B cell (primary cell): ENCODE measurements at regions not wholly inside any gene's neighbourhood (a gene's known extent, or its start where the extent isn't known, plus 50 kb on each side); places are given as distances from the start of the nearest gene placed in this dataset.

Experiments used
- ATAC-seq: fragments of 200-7000 bp; cut with Tn5 transposase; one replicate; pipeline ENCODE4 v1.10.0; 2021; ENCODE audit warnings: low read depth, mild to moderate bottlenecking, moderate number of reproducible peaks, moderate library complexity
- CTCF ChIA-PET: fragments of 350-600 bp; sonication (Branson Sonifier 250); formaldehyde crosslinking; loops from one replicate; lab custom pipeline; 2021; ENCODE audit warnings: antibody characterized with exemption, inconsistent platforms; lab: Charles Lee
- POLR2A ChIA-PET: fragments of 350-600 bp; sonication (Branson Sonifier 250); formaldehyde crosslinking; loops from one replicate; lab custom pipeline; 2021; ENCODE audit warnings: antibody characterized with exemption; lab: Charles Lee
- DNase-seq: peaks from one replicate; pipeline ENCODE4 v3.0.0; 2013
- H2AFZ ChIP-seq: 2 replicates; pipeline ENCODE4 v1.6.1; 2012; ENCODE audit warnings: mild to moderate bottlenecking, low read depth, low read length; ENCODE audit not compliant: insufficient read depth, poor library complexity, severe bottlenecking
- H3K27ac ChIP-seq, 2 donors: 1 replicate in 1 of 2; 2 replicates in 1 of 2; pipeline ENCODE4 v1.5.1; 2012 to 2013; ENCODE audit warnings: low read length in 2 of 2, mild to moderate bottlenecking in 2 of 2, moderate library complexity in 1 of 2
- H3K27me3 ChIP-seq, 4 experiments: fragments of 200-600 bp in 1 of 4; sonication (generic) in 1 of 4; replicated peaks in 1 of 4; 1 replicate in 2 of 4; 2 replicates in 2 of 4; pipeline versions ENCODE4 v1.6.1 to v1.7.0; 2013 to 2016; ENCODE audit warnings: low read length in 3 of 4, mild to moderate bottlenecking in 2 of 4, mixed read lengths in 1 of 4, moderate library complexity in 1 of 4; ENCODE audit not compliant: insufficient read depth in 4 of 4, control insufficient read depth in 3 of 4; ENCODE audit errors: control extremely low read depth in 1 of 4
- H3K36me3 ChIP-seq, 2 experiments: replicated peaks in 1 of 2; 1 replicate in 1 of 2; 2 replicates in 1 of 2; pipeline versions ENCODE4 v1.6.1 to v1.7.1; 2013; ENCODE audit warnings: low read length in 1 of 2; ENCODE audit not compliant: insufficient read depth in 2 of 2, control insufficient read depth in 1 of 2; ENCODE audit errors: control extremely low read depth in 1 of 2, extremely low read depth in 1 of 2
- H3K4me1 ChIP-seq, 2 donors: fragments of 200-600 bp in 1 of 2; sonication (generic) in 1 of 2; 1 replicate in 1 of 2; 2 replicates in 1 of 2; pipeline versions ENCODE4 v1.5.1 to v1.6.1; 2013 to 2017; ENCODE audit warnings: low read length in 2 of 2; ENCODE audit not compliant: control insufficient read depth in 2 of 2, insufficient read depth in 2 of 2
- H3K4me2 ChIP-seq: replicated peaks from 2 replicates; pipeline ENCODE3; 2012; ENCODE audit warnings: mild to moderate bottlenecking, low read depth, low read length; ENCODE audit not compliant: poor library complexity, severe bottlenecking
- H3K4me3 ChIP-seq, 5 experiments: fragments of 200-600 bp in 1 of 5; sonication (generic) in 1 of 5; 1 replicate in 3 of 5; 2 replicates in 2 of 5; pipeline versions ENCODE4 v1.5.1 to v1.7.0; 2011 to 2016; ENCODE audit warnings: low read length in 4 of 5, mild to moderate bottlenecking in 4 of 5, low read depth in 2 of 5, control low read depth in 1 of 5, moderate library complexity in 1 of 5; ENCODE audit not compliant: insufficient read depth in 1 of 5; ENCODE audit errors: control extremely low read depth in 1 of 5, extremely low read depth in 1 of 5
- H3K79me2 ChIP-seq: fragments of 200-600 bp; sonication (generic); one replicate; pipeline ENCODE4 v1.6.0; 2016; ENCODE audit warnings: low read length; ENCODE audit not compliant: control insufficient read depth, insufficient read depth
- H3K9ac ChIP-seq: fragments of 200-600 bp; sonication (generic); 2 replicates; pipeline ENCODE4 v1.6.1; 2017; ENCODE audit warnings: mild to moderate bottlenecking, low read length, moderate library complexity
- H3K9me3 ChIP-seq, 3 donors: one replicate each; pipeline versions ENCODE4 v1.6.1 to v1.7.1; 2013; ENCODE audit warnings: low read length in 2 of 3; ENCODE audit not compliant: control insufficient read depth in 2 of 3, insufficient read depth in 1 of 3; ENCODE audit errors: control extremely low read depth in 1 of 3
- H4K20me1 ChIP-seq: 2 replicates; pipeline ENCODE4 v1.6.0; 2012; ENCODE audit warnings: mild to moderate bottlenecking, low read length; ENCODE audit not compliant: insufficient read depth, control insufficient read depth, poor library complexity, severe bottlenecking
- H3K27ac Mint-ChIP-seq: one replicate; pipeline ENCODE4 v1.8.0; 2021; ENCODE audit warnings: mixed read lengths
- H3K27me3 Mint-ChIP-seq: one replicate; pipeline ENCODE4 v1.8.0; 2021; ENCODE audit warnings: mixed read lengths
- H3K4me1 Mint-ChIP-seq: one replicate; pipeline ENCODE4 v1.8.0; 2021; ENCODE audit warnings: mixed read lengths
- H3K4me3 Mint-ChIP-seq: one replicate; pipeline ENCODE4 v1.8.0; 2021; ENCODE audit warnings: mixed read lengths
- H3K9me3 Mint-ChIP-seq: one replicate; pipeline ENCODE4 v1.8.0; 2022; ENCODE audit warnings: mixed read lengths; ENCODE audit not compliant: insufficient read depth
- EZH2 ChIP-seq: IDR thresholded peaks from 2 replicates; pipeline ENCODE4 v1.6.1; 2012; ENCODE audit warnings: borderline replicate concordance, low read depth, mild to moderate bottlenecking, moderate library complexity, low read length; ENCODE audit not compliant: insufficient read depth, poor library complexity, severe bottlenecking
- WGBS: methylation state at CpG from one replicate; pipeline ENCODE4 v1.1.5; 2013; ENCODE audit warnings: missing lambda C conversion rate; ENCODE audit not compliant: insufficient coverage; 5-methylcytosine and 5-hydroxymethylcytosine counted together
- intact Hi-C: fragments of 100-400 bp; cut with micrococcal nuclease; formaldehyde crosslinking; loops from one replicate; pipeline ENCODE4 v1.10.0; 2022
- TF ChIP-seq, protein P1 (sequence below): fragments of 200-600 bp; IDR thresholded peaks from one replicate; pipeline ENCODE4 v1.8.0; 2022; ENCODE audit warnings: antibody characterized with exemption, mild to moderate bottlenecking

DNA sequence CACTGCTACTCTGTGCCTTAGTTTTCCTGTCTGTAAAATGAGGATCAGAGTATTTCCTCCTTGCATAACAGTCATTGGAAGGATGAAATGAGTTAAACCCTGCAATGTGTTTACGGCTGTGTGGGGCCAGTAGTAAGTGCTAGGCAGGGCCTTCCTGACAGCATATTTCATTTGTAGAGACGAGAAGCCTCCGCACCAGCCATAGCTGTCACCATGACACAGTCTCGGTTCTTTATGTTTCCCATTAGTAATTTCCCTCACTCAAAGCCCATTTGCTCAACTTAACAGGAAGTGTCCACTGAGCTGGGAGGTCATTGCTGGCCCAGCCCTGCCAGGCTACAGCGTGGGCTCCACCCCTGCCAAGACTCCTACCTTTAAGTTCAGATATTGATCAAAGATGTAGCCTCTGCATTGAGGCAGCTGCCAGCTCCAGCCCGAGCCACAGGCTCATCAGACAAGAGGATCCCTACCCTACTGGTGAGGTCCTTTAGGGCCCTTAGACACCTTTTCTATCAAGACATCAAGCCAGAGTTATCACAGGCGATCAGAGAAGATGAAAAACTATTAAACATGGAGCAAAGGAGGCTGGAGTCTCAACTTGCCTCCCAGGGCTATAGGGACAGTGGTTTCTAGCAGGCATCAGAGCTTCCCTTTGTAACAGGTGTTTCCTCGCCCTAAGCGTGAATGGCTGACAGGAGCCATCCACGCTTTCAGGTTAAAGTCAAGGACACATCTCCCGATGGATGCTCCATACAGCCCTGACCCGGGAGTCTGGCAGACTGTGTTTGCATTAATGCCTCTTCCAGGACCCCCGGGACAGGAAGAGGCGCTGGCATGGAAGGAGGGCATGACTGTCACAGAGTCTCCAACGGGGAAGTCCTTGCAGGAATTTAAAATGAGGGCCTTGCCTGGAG, 251.7 kb downstream of the NDUFA10 start:
- H3K79me2 ChIP-seq: no peaks in the 10 kb centered on the region
- no peak overlapping the region for H3K27ac ChIP-seq
- Mint-ChIP-seq H3K4me1 (peaks cover 2% of the 10 kb centered on the region), H3K27me3 (peaks cover 24% of the 10 kb centered on the region), H3K27ac (no peak overlapping the region), H3K4me3 (no peak overlapping the region), H3K9me3 (no peaks in the 10 kb centered on the region)
- intact Hi-C loops: no loop called here
- H3K36me3 ChIP-seq: no peaks in the 10 kb centered on the region
- no peak for DNase-seq
- H3K9ac ChIP-seq: no peak overlapping the region
- H3K4me1 ChIP-seq: no peaks in the 10 kb centered on the region
- no peak overlapping the region for H3K4me2 ChIP-seq
- H2AFZ ChIP-seq: no peak overlapping the region
- ChIA-PET CTCF (no interaction called here), POLR2A (no interaction called here)
- H4K20me1 ChIP-seq: no peaks in the 10 kb centered on the region
- peaks cover 0 to 20% (median 7%) of the 10 kb centered on the region in 3 donors for H3K9me3 ChIP-seq
- no peak overlapping the region for H3K4me3 ChIP-seq
- WGBS: 66% methylated on average over 13 of the region's 15 CpGs
- TF ChIP-seq, protein P1, sequence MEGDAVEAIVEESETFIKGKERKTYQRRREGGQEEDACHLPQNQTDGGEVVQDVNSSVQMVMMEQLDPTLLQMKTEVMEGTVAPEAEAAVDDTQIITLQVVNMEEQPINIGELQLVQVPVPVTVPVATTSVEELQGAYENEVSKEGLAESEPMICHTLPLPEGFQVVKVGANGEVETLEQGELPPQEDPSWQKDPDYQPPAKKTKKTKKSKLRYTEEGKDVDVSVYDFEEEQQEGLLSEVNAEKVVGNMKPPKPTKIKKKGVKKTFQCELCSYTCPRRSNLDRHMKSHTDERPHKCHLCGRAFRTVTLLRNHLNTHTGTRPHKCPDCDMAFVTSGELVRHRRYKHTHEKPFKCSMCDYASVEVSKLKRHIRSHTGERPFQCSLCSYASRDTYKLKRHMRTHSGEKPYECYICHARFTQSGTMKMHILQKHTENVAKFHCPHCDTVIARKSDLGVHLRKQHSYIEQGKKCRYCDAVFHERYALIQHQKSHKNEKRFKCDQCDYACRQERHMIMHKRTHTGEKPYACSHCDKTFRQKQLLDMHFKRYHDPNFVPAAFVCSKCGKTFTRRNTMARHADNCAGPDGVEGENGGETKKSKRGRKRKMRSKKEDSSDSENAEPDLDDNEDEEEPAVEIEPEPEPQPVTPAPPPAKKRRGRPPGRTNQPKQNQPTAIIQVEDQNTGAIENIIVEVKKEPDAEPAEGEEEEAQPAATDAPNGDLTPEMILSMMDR: no peak
- TF ChIP-seq EZH2: no peak
- ATAC-seq: no peak
- H3K27me3 ChIP-seq: peaks cover 0 to 6% (median 1%) of the 10 kb centered on the region in 4 experiments

DNA sequence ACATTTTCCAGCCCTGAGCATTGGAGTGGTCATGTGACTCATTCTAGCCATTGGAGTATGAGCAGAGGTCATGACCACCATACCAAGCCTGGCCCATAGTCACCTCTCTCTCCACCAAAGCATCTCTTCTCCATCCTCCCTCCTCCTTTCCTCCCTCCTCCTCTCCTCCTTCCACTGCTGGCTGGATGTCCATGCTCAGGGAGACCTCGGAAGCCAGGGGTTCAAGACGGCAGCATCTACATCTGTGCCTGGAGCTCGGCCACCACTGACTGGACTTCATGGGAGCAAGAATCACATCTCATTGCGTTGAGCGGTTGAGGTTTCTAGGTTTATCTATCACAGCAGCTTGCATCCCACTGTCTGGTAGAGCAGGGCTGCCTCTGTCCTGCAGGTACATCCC, 252.4 kb downstream of the NDUFA10 start:
- no peaks in the 10 kb centered on the region for H3K36me3 ChIP-seq
- no peak overlapping the region for H3K9ac ChIP-seq
- peaks cover 2% of the 10 kb centered on the region for H3K4me1 Mint-ChIP-seq
- H3K4me3 ChIP-seq: no peak overlapping the region
- ChIA-PET POLR2A (no interaction called here), CTCF (no interaction called here)
- ATAC-seq (no peak), DNase-seq (no peak)
- H2AFZ ChIP-seq: no peak overlapping the region
- H3K27me3 Mint-ChIP-seq: peaks cover 27% of the 10 kb centered on the region
- H3K4me3 Mint-ChIP-seq: no peak overlapping the region
- no peaks in the 10 kb centered on the region for H4K20me1 ChIP-seq
- H3K4me1 ChIP-seq: no peaks in the 10 kb centered on the region
- H3K27ac Mint-ChIP-seq: no peak overlapping the region
- no peaks in the 10 kb centered on the region for H3K79me2 ChIP-seq
- no peaks in the 10 kb centered on the region for H3K9me3 Mint-ChIP-seq
- H3K27me3 ChIP-seq: peaks cover 0 to 6% (median 1%) of the 10 kb centered on the region in 4 experiments
- 100% methylated on average over 3 of the region's 5 CpGs for WGBS
- H3K4me2 ChIP-seq: no peak overlapping the region
- intact Hi-C loops: no loop called here
- H3K27ac ChIP-seq: no peak overlapping the region
- peaks cover 0 to 20% (median 7%) of the 10 kb centered on the region in 3 donors for H3K9me3 ChIP-seq
- no peak for TF ChIP-seq EZH2
- TF ChIP-seq, protein P1: no peak
